Calu3 (cell line): ENCODE measurements at regions not wholly inside any gene's neighbourhood (a gene's known extent, or its start where the extent isn't known, plus 50 kb on each side); places are given as distances from the start of the nearest gene placed in this dataset.

Experiments used
- BruUV-seq: library from RNA; stranded (reverse); fragments of 400-500 nt; replicated peaks from 2 replicates; lab custom pipeline; 2021; lab: Mats Ljungman, UMichigan
- CTCF ChIA-PET: fragments of 300-600 bp; sonication (Branson Sonifier 250); formaldehyde crosslinking; loops from one replicate; lab custom pipeline; 2022; ENCODE audit warnings: antibody characterized with exemption; lab: Charles Lee
- DNase-seq: peaks from one replicate; pipeline ENCODE4 v3.0.0; 2022
- H3K27ac Mint-ChIP-seq: one replicate; pipeline ENCODE4 v1.8.0; 2022; ENCODE audit warnings: mixed read lengths; ENCODE audit not compliant: unreplicated experiment
- H3K27me3 Mint-ChIP-seq: one replicate; pipeline ENCODE4 v1.8.0; 2022; ENCODE audit warnings: mixed read lengths; ENCODE audit not compliant: unreplicated experiment
- H3K36me3 Mint-ChIP-seq: one replicate; pipeline ENCODE4 v1.8.0; 2022; ENCODE audit warnings: mild to moderate bottlenecking, moderate library complexity, mixed read lengths; ENCODE audit not compliant: insufficient read depth, unreplicated experiment
- H3K4me1 Mint-ChIP-seq: one replicate; pipeline ENCODE4 v1.8.0; 2022; ENCODE audit warnings: mild to moderate bottlenecking, low read depth, mixed read lengths; ENCODE audit not compliant: unreplicated experiment
- H3K4me3 Mint-ChIP-seq: one replicate; pipeline ENCODE4 v1.8.0; 2022; ENCODE audit warnings: mild to moderate bottlenecking, low read depth, moderate library complexity, mixed read lengths; ENCODE audit not compliant: unreplicated experiment
- H3K9me3 Mint-ChIP-seq: one replicate; pipeline ENCODE4 v1.8.0; 2022; ENCODE audit warnings: low read depth, mixed read lengths; ENCODE audit not compliant: unreplicated experiment
- intact Hi-C: fragments of 100-400 bp; cut with micrococcal nuclease; formaldehyde crosslinking; loops from one replicate; pipeline ENCODE4 v1.10.0; 2022; ENCODE audit not compliant: unreplicated experiment
- TF ChIP-seq, protein P1 (sequence below): fragments of 200-600 bp; IDR thresholded peaks from one replicate; pipeline ENCODE4 v1.8.0; 2022; ENCODE audit warnings: antibody characterized with exemption; ENCODE audit not compliant: unreplicated experiment

GRCh38 chr15:39124553-39125171, 456.2 kb upstream of the THBS1 start:
- intact Hi-C loops, result loop anchor here (5.0 kb wide), 1 partner anchor 458 kb away; the partner anchor contains the start of gene THBS1
- Mint-ChIP-seq H3K4me3 (no peak overlapping the region), H3K9me3 (no peaks in the 10 kb centered on the region), H3K36me3 (no peaks in the 10 kb centered on the region), H3K27me3 (no peaks in the 10 kb centered on the region), H3K27ac (no peak overlapping the region), H3K4me1 (peaks cover 18% of the 10 kb centered on the region)
- TF ChIP-seq, protein P1, sequence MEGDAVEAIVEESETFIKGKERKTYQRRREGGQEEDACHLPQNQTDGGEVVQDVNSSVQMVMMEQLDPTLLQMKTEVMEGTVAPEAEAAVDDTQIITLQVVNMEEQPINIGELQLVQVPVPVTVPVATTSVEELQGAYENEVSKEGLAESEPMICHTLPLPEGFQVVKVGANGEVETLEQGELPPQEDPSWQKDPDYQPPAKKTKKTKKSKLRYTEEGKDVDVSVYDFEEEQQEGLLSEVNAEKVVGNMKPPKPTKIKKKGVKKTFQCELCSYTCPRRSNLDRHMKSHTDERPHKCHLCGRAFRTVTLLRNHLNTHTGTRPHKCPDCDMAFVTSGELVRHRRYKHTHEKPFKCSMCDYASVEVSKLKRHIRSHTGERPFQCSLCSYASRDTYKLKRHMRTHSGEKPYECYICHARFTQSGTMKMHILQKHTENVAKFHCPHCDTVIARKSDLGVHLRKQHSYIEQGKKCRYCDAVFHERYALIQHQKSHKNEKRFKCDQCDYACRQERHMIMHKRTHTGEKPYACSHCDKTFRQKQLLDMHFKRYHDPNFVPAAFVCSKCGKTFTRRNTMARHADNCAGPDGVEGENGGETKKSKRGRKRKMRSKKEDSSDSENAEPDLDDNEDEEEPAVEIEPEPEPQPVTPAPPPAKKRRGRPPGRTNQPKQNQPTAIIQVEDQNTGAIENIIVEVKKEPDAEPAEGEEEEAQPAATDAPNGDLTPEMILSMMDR, result no peak
- BruUV-seq, result no TSS peak
- CTCF ChIA-PET, result interaction anchor here (1.2 kb wide), 1 partner anchor 30 kb away, joined by 6 read pairs; no protein-coding TSS in a partner anchor
- no peak for DNase-seq

DNA sequence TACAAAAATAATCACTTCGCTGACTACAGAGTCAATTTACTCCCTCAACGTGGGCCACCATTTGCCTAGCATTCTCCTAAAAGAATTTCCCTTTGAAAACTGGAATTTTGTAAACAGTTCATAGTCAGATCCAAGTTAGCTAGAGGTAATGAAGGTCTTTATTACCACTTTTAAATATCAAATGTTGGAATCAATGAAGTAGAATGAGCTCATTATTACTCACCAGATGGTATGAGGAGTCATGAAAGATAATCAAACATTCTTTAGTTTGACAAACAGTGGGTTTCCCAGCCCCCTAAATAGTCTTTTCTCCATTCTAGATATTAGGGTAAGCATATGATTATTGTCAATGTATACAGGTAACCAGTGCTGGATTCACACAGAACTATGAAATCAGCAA, 455.7 kb upstream of the THBS1 start:
- H3K9me3 Mint-ChIP-seq, result no peaks in the 10 kb centered on the region
- CTCF ChIA-PET, result interaction anchor here (1.2 kb wide), 1 partner anchor 29 kb away, joined by 6 read pairs; no protein-coding TSS in a partner anchor
- no peaks in the 10 kb centered on the region for H3K27me3 Mint-ChIP-seq
- H3K4me1 Mint-ChIP-seq, result peaks cover 18% of the 10 kb centered on the region
- H3K36me3 Mint-ChIP-seq, result no peaks in the 10 kb centered on the region
- H3K4me3 Mint-ChIP-seq, result no peak overlapping the region
- no TSS peak for BruUV-seq
- TF ChIP-seq, protein P1, result no peak
- H3K27ac Mint-ChIP-seq, result no peak overlapping the region
- DNase-seq, result no peak
- intact Hi-C loops, result loop anchor here (5.0 kb wide), 1 partner anchor 457 kb away; the partner anchor contains the start of gene THBS1

GRCh38 chr15:39125904-39126303, 455.0 kb upstream of the THBS1 start:
- BruUV-seq, result no TSS peak
- Mint-ChIP-seq H3K27me3 (no peaks in the 10 kb centered on the region), H3K4me3 (no peak overlapping the region), H3K36me3 (no peaks in the 10 kb centered on the region), H3K27ac (no peak overlapping the region), H3K9me3 (peaks cover under 1% of the 10 kb centered on the region), H3K4me1 (peaks cover 23% of the 10 kb centered on the region)
- CTCF ChIA-PET, result interaction anchor here (1.2 kb wide), 1 partner anchor 29 kb away, joined by 6 read pairs; no protein-coding TSS in a partner anchor
- DNase-seq, result peak; percentile 42
- TF ChIP-seq, protein P1, result peak; percentile 21
- intact Hi-C loops, result loop anchor here (5.0 kb wide), 1 partner anchor 456 kb away; the partner anchor contains the start of gene THBS1

DNA sequence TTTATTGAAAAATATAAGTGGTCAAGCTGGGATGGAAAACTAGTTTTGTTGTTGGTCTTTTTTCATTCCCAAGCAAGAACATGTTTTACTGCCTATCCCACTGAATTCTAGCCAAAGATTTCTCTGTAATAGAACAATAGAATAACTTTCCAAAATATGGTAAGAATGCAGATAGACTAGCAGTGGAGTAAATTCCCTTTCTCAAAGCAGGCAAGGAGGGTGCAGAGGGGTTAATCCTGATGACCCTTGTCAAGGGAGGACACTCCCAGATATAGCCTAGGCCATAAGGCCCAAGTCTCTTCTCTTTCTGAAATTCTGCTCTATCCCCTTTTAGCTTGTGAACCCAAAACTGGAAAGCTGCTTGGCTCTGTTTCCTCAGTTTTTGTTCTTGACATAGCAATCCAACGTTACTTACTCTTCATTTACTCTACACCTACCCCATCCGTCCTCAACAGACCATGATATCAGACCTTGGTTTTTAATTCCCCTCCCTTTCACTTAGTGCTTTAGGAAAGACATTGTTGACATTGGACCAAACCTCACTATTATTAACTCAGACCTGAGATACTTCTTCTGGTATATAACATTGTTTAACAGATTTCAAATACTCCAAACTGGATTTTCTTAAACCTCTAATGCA, 453.6 kb upstream of the THBS1 start:
- intact Hi-C loops, result loop anchor here (5.0 kb wide), 1 partner anchor 455 kb away; the partner anchor contains the start of gene THBS1
- no peak overlapping the region for H3K4me3 Mint-ChIP-seq
- TF ChIP-seq, protein P1, result no peak
- CTCF ChIA-PET, result no interaction called here
- no peaks in the 10 kb centered on the region for H3K27me3 Mint-ChIP-seq
- peaks cover 35% of the 10 kb centered on the region for H3K4me1 Mint-ChIP-seq
- no TSS peak for BruUV-seq
- peak overlapping the region; percentile 74 for H3K27ac Mint-ChIP-seq
- H3K9me3 Mint-ChIP-seq, result peaks cover 4% of the 10 kb centered on the region
- no peak for DNase-seq
- H3K36me3 Mint-ChIP-seq, result no peaks in the 10 kb centered on the region
